ENCODE measurements at regions not wholly inside any gene's neighbourhood (a gene's known extent, or its start where the extent isn't known, plus 50 kb on each side); places are given as distances from the start of the nearest gene placed in this dataset.
"Not testable (repeated sequence)": the region's sequence is repeated elsewhere in the genome, so short reads cannot be mapped to it uniquely, and the experiment has no call there.

GRCh38 chr6:121617388-121617787 lies 181.9 kb downstream of the GJA1 start:
- Histone ChIP-seq H3K4me3 (ENCODE audit: low read length) (no peak overlapping the region), H3K4me1 (ENCODE audit: control insufficient read depth, insufficient read depth, low read length) (no peaks in the 10 kb centered on the region), H3K27ac (ENCODE audit: low read length) (no peak overlapping the region), H3K9me3 (ENCODE audit: control insufficient read depth, low read length) (no peaks in the 10 kb centered on the region), H3K27me3 (ENCODE audit: control insufficient read depth, insufficient read depth) (no peaks in the 10 kb centered on the region)
- no peak for DNase-seq
- no peak for ATAC-seq
- intact Hi-C loops (cut with DNase I), result no loop called here

DNA sequence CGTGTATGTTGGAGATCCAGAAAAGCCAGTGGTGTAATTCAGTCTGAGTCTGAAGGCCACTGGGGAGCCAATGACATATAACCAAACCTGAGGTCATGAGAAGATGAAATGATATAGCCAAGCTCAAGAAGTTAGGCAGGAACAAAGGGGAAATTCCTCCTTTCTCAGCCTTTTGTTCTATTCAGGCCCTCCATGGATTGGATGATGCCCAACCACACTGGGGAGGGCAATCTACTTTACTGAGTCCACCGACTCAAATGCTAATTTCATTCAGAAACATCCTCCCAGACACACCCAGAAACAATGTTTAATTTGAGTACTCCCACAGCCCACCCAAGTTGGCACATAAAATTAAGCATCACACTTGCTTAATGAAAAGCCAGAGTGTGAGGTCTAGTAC lies 183.6 kb downstream of the GJA1 start:
- H3K27me3 ChIP-seq (ENCODE audit: control insufficient read depth, insufficient read depth), result no peaks in the 10 kb centered on the region
- no peak overlapping the region for H3K27ac ChIP-seq (ENCODE audit: low read length)
- no peaks in the 10 kb centered on the region for H3K4me1 ChIP-seq (ENCODE audit: control insufficient read depth, insufficient read depth, low read length)
- no peak overlapping the region for H3K4me3 ChIP-seq (ENCODE audit: low read length)
- DNase-seq, result no peak
- no peaks in the 10 kb centered on the region for H3K9me3 ChIP-seq (ENCODE audit: control insufficient read depth, low read length)
- ATAC-seq, result no peak
- intact Hi-C loops (cut with DNase I), result no loop called here
- 52% methylated on average over 2 of the region's 2 CpGs for WGBS

DNA sequence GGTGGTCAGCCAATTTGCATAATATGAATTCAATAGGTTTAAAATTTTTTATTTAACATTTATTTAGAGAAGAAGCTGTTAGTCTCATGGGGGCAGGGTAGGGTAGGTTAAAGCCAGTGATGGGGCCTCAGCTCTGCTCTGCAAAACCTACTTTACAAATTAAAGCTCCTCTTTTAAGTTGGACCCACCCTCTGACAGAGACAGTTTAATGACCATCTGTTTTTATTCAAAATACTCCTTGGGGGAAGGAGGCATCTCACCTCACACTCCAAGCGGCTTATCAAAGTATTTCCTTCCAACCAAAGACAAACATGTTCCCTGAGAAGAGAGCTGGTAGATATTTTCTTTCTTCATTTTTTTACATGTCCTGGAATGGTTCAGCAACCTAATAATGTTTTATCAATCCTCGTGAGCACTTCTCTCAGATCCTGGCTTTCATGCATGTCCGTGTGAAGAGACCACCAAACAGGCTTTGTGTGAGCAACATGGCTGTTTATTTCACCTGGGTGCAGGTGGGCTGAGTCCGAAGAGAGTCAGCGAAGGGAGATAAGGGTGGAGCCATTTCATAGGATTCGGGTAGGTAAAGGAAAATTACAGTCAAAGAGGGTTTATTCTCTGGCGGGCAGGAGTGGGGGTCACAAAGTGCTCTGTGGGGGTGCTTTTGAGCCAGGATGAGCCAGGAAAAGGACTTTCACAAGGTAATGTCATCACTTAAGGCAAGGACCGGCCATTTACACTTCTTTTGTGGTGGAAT lies 184.7 kb downstream of the GJA1 start:
- 75% methylated on average over 7 of the region's 8 CpGs for WGBS
- intact Hi-C loops (cut with DNase I), result no loop called here

DNA sequence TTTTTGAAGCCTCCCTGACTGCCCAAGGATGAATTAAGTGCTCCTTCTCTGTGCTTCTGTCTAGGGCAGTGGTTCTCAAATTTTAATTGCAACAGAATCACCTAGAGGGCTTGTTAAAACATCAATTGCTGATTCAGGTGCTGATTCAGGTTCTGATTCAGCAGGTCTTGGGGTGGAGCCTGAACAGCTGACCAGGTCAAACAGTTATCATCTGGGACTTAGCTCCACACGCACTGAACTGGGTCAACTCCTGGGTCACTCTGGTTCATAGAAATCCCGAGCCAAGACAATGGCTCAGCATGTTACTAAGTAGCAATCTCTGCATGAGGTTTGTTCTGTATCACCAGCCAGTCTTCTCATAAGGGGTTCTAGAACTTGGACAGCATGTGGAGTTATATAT lies 192.3 kb downstream of the GJA1 start:
- no peak for DNase-seq
- 71% methylated on average over 2 of the region's 2 CpGs for WGBS
- Histone ChIP-seq H3K4me1 (ENCODE audit: control insufficient read depth, insufficient read depth, low read length) (no peaks in the 10 kb centered on the region), H3K9me3 (ENCODE audit: control insufficient read depth, low read length) (no peaks in the 10 kb centered on the region), H3K27me3 (ENCODE audit: control insufficient read depth, insufficient read depth) (no peaks in the 10 kb centered on the region), H3K4me3 (ENCODE audit: low read length) (no peak overlapping the region), H3K27ac (ENCODE audit: low read length) (no peak overlapping the region)
- intact Hi-C loops (cut with DNase I), result no loop called here
- no peak for ATAC-seq

More for the DNA sequence above, 184.7 kb downstream of the GJA1 start:
- Histone ChIP-seq H3K9me3 (ENCODE audit: control insufficient read depth, low read length) (no peaks in the 10 kb centered on the region), H3K4me1 (ENCODE audit: control insufficient read depth, insufficient read depth, low read length) (no peaks in the 10 kb centered on the region), H3K4me3 (ENCODE audit: low read length) (no peak overlapping the region), H3K27ac (ENCODE audit: low read length) (no peak overlapping the region), H3K27me3 (ENCODE audit: control insufficient read depth, insufficient read depth) (no peaks in the 10 kb centered on the region)
- no peak for ATAC-seq
- no peak for DNase-seq

- H3K4me3 ChIP-seq (ENCODE audit: low read length), result no peak overlapping the region
- H3K27me3 ChIP-seq (ENCODE audit: control insufficient read depth, insufficient read depth), result no peaks in the 10 kb centered on the region
- H3K27ac ChIP-seq (ENCODE audit: low read length), result no peak overlapping the region
- no peaks in the 10 kb centered on the region for H3K4me1 ChIP-seq (ENCODE audit: control insufficient read depth, insufficient read depth, low read length)
- ATAC-seq (no peak), DNase-seq (no peak)
- intact Hi-C loops (cut with DNase I), result no loop called here
- no peaks in the 10 kb centered on the region for H3K9me3 ChIP-seq (ENCODE audit: control insufficient read depth, low read length)
These were observed 195.3 kb downstream of the GJA1 start for GRCh38 chr6:121630716-121631115.

GRCh38 chr6:121631752-121632151 lies 196.3 kb downstream of the GJA1 start:
- H3K4me1 ChIP-seq (ENCODE audit: control insufficient read depth, insufficient read depth, low read length); ATAC-seq; H3K27ac ChIP-seq (ENCODE audit: low read length); DNase-seq; intact Hi-C loops (cut with DNase I); H3K9me3 ChIP-seq (ENCODE audit: control insufficient read depth, low read length); H3K27me3 ChIP-seq (ENCODE audit: control insufficient read depth, insufficient read depth); H3K4me3 ChIP-seq (ENCODE audit: low read length): not testable (repeated sequence)

DNA sequence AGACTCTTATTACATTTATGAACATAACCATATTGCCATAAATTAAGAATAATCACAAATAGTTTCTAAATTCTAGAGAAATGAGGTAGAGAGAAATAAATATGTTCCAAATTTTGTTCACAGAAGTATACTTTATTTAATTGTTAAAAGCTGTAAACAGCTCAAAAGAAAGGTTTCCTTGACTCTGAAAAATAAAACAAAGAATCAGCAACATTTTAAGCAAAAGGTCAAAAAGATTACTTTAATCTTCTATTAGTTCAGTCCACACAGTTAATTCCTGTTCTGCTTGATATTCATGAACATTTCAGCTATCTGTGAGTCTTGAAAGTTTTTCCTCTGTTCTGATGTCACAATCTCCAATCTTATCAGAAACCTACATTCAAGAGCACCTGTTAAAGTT lies 197.9 kb downstream of the GJA1 start:
- intact Hi-C loops (cut with DNase I), result no loop called here
- ATAC-seq (no peak), DNase-seq (no peak)
- H3K9me3 ChIP-seq (ENCODE audit: control insufficient read depth, low read length), result no peaks in the 10 kb centered on the region
- H3K27ac ChIP-seq (ENCODE audit: low read length), result no peak overlapping the region
- no peaks in the 10 kb centered on the region for H3K27me3 ChIP-seq (ENCODE audit: control insufficient read depth, insufficient read depth)
- no peaks in the 10 kb centered on the region for H3K4me1 ChIP-seq (ENCODE audit: control insufficient read depth, insufficient read depth, low read length)
- H3K4me3 ChIP-seq (ENCODE audit: low read length), result no peak overlapping the region

GRCh38 chr6:121634586-121634985 lies 199.1 kb downstream of the GJA1 start:
- H3K4me1 ChIP-seq (ENCODE audit: control insufficient read depth, insufficient read depth, low read length); H3K27me3 ChIP-seq (ENCODE audit: control insufficient read depth, insufficient read depth); H3K27ac ChIP-seq (ENCODE audit: low read length); intact Hi-C loops (cut with DNase I); DNase-seq; H3K9me3 ChIP-seq (ENCODE audit: control insufficient read depth, low read length); H3K4me3 ChIP-seq (ENCODE audit: low read length); ATAC-seq: not testable (repeated sequence)
- 81% methylated on average over 2 of the region's 2 CpGs for WGBS

- DNase-seq (no peak), ATAC-seq (no peak)
- no peaks in the 10 kb centered on the region for H3K9me3 ChIP-seq (ENCODE audit: control insufficient read depth, low read length)
- WGBS, result 94% methylated on average over 2 of the region's 2 CpGs
- no peaks in the 10 kb centered on the region for H3K4me1 ChIP-seq (ENCODE audit: control insufficient read depth, insufficient read depth, low read length)
- no peak overlapping the region for H3K27ac ChIP-seq (ENCODE audit: low read length)
- no peaks in the 10 kb centered on the region for H3K27me3 ChIP-seq (ENCODE audit: control insufficient read depth, insufficient read depth)
- intact Hi-C loops (cut with DNase I), result no loop called here
- H3K4me3 ChIP-seq (ENCODE audit: low read length), result no peak overlapping the region
These were observed 199.9 kb downstream of the GJA1 start for GRCh38 chr6:121635355-121635754.

GRCh38 chr6:121636217-121636616 lies 200.8 kb downstream of the GJA1 start:
- H3K4me1 ChIP-seq (ENCODE audit: control insufficient read depth, insufficient read depth, low read length); H3K27me3 ChIP-seq (ENCODE audit: control insufficient read depth, insufficient read depth); intact Hi-C loops (cut with DNase I); H3K9me3 ChIP-seq (ENCODE audit: control insufficient read depth, low read length); DNase-seq; H3K27ac ChIP-seq (ENCODE audit: low read length); ATAC-seq; H3K4me3 ChIP-seq (ENCODE audit: low read length): not testable (repeated sequence)
- WGBS, result 64% methylated on average over 2 of the region's 2 CpGs

DNA sequence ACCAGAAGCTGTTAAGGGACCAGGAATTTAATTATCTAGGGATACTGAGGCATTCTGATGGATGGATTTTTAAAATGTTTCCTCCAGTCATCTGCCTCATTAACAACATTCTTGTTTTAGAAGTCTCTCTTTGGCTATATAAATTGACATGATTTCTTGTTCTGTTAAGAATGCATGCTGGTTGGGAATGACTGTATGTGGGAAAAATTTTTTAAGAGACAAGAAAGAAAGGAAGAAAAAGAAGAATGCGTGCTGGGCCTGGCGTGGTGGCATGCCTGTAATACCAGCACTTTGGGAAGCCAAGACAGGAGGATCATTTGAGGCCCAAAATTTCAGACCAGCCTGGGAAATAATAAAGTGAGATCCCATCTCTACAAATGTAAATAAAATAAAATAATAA lies 203.6 kb downstream of the GJA1 start:
- intact Hi-C loops (cut with DNase I), result no loop called here
- whole genome bisulfite sequencing, result 87% methylated on average over 2 of the region's 2 CpGs
- Histone ChIP-seq H3K27ac (ENCODE audit: low read length) (no peak overlapping the region), H3K4me1 (ENCODE audit: control insufficient read depth, insufficient read depth, low read length) (no peaks in the 10 kb centered on the region), H3K4me3 (ENCODE audit: low read length) (no peak overlapping the region), H3K9me3 (ENCODE audit: control insufficient read depth, low read length) (no peaks in the 10 kb centered on the region), H3K27me3 (ENCODE audit: control insufficient read depth, insufficient read depth) (no peaks in the 10 kb centered on the region)
- no peak for DNase-seq
- no peak for ATAC-seq

- Histone ChIP-seq H3K27ac (ENCODE audit: low read length) (no peak overlapping the region), H3K9me3 (ENCODE audit: control insufficient read depth, low read length) (no peaks in the 10 kb centered on the region)
These were observed 205.7 kb downstream of the GJA1 start for GRCh38 chr6:121641158-121641557.

More at GRCh38 chr6:121641158-121641557, 205.7 kb downstream of the GJA1 start:
- intact Hi-C loops (cut with DNase I), result no loop called here
- no peaks in the 10 kb centered on the region for H3K4me1 ChIP-seq (ENCODE audit: control insufficient read depth, insufficient read depth, low read length)
- DNase-seq, result no peak
- H3K27me3 ChIP-seq (ENCODE audit: control insufficient read depth, insufficient read depth), result no peaks in the 10 kb centered on the region
- no peak for ATAC-seq
- WGBS, result 73% methylated on average over 3 of the region's 3 CpGs
- no peak overlapping the region for H3K4me3 ChIP-seq (ENCODE audit: low read length)

Data from right cardiac atrium (tissue), 5 donors.